H4 (cell line): ENCODE measurements at regions not wholly inside any gene's neighbourhood (a gene's known extent, or its start where the extent isn't known, plus 50 kb on each side); places are given as distances from the start of the nearest gene placed in this dataset.
A peak's percentile ranks its signal among the peaks of the same experiment; 100 is the strongest.
"Not testable (repeated sequence)": the region's sequence is repeated elsewhere in the genome, so short reads cannot be mapped to it uniquely, and the experiment has no call there.

Source experiments
- DNase-seq: peaks from one replicate; pipeline ENCODE4 v3.0.0-alpha.2; 2015; ENCODE audit warnings: low spot score

GRCh38 chr9:65420771-65421170 lies 135.8 kb upstream of the FOXD4L5 start:
- no peak for DNase-seq

GRCh38 chr9:65418966-65419365 lies 134.0 kb upstream of the FOXD4L5 start:
- not testable (repeated sequence) for DNase-seq

GRCh38 chr9:65416948-65417347 lies 131.9 kb upstream of the FOXD4L5 start:
- not testable (repeated sequence) for DNase-seq

GRCh38 chr9:65414249-65414648 lies 129.2 kb upstream of the FOXD4L5 start:
- not testable (repeated sequence) for DNase-seq

GRCh38 chr9:65413371-65413770 lies 128.4 kb upstream of the FOXD4L5 start:
- DNase-seq: not testable (repeated sequence)

- no peak for DNase-seq
These were observed 126.9 kb upstream of the FOXD4L5 start for GRCh38 chr9:65411901-65412300.

GRCh38 chr9:65411336-65411735 lies 126.3 kb upstream of the FOXD4L5 start:
- DNase-seq: no peak

- no peak for DNase-seq
These were observed 125.9 kb upstream of the FOXD4L5 start for GRCh38 chr9:65410926-65411325.

- no peak for DNase-seq
These were observed 124.5 kb upstream of the FOXD4L5 start for GRCh38 chr9:65409471-65409980.

- not testable (repeated sequence) for DNase-seq
These were observed 123.8 kb upstream of the FOXD4L5 start for GRCh38 chr9:65408806-65409205.

GRCh38 chr9:65406625-65407024 lies 121.6 kb upstream of the FOXD4L5 start:
- not testable (repeated sequence) for DNase-seq

- not testable (repeated sequence) for DNase-seq
These were observed 120.8 kb upstream of the FOXD4L5 start for GRCh38 chr9:65405766-65406165.

GRCh38 chr9:65405253-65405652 lies 120.2 kb upstream of the FOXD4L5 start:
- DNase-seq: no peak

- no peak for DNase-seq
These were observed 119.4 kb upstream of the FOXD4L5 start for GRCh38 chr9:65404232-65405006.

GRCh38 chr9:65403721-65404120 lies 118.7 kb upstream of the FOXD4L5 start:
- DNase-seq: no peak

- not testable (repeated sequence) for DNase-seq
These were observed 118.1 kb upstream of the FOXD4L5 start for GRCh38 chr9:65403072-65403471.

GRCh38 chr9:65402206-65402870 lies 117.3 kb upstream of the FOXD4L5 start:
- not testable (repeated sequence) for DNase-seq

- not testable (repeated sequence) for DNase-seq
These were observed 116.5 kb upstream of the FOXD4L5 start for GRCh38 chr9:65401456-65402045.

- no peak for DNase-seq
These were observed 115.9 kb upstream of the FOXD4L5 start for GRCh38 chr9:65400886-65401285.

GRCh38 chr9:65397763-65398719 lies 113.0 kb upstream of the FOXD4L5 start:
- peak; percentile 60 for DNase-seq

GRCh38 chr9:65397226-65397625 lies 112.2 kb upstream of the FOXD4L5 start:
- DNase-seq: not testable (repeated sequence)
